ENCODE measurements at regions not wholly inside any gene's neighbourhood (a gene's known extent, or its start where the extent isn't known, plus 50 kb on each side); places are given as distances from the start of the nearest gene placed in this dataset.

DNA sequence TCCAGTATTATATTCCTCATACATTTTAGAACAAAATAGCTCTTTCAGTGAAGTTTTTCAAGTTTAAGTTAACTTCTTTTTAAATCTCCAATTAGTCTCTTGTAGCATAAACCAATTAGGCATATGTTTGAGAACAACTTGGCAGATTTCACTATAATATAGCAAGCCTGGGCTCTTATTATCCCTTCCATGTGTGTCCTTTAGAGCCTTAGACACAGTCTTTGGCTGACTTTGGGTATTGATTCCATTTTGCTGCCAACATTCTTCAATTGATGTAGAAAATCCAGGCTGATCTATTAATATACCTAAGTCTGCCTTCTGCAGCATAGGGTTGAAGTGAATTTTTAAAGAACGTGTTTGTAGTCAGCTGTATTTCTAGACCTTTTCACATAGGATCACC is 179.1 kb upstream of the RPRM start:
- Histone ChIP-seq H3K9ac (ENCODE audit: low read length) (no peak overlapping the region), H3K79me2 (replicated peaks; ENCODE audit: insufficient read depth, low read length) (no peaks in the 10 kb centered on the region), H2AFZ (ENCODE audit: low read depth, low read length) (no peak overlapping the region), H3K27ac (ENCODE audit: low read length) (no peak overlapping the region), H3K36me3 (ENCODE audit: insufficient read depth, low read length) (no peaks in the 10 kb centered on the region), H3F3A (ENCODE audit: insufficient read depth, low read length, poor library complexity, severe bottlenecking) (no peaks in the 10 kb centered on the region), H3K4me3 (ENCODE audit: low read length) (no peak overlapping the region), H3K9me3 (ENCODE audit: low read length) (no peaks in the 10 kb centered on the region), H3K4me2 (ENCODE audit: low read length) (no peak overlapping the region), H3K9me2 (ENCODE audit: insufficient read depth, low read length) (no peaks in the 10 kb centered on the region), H4K20me1 (ENCODE audit: insufficient read depth) (no peaks in the 10 kb centered on the region), H3K27me3 (ENCODE audit: insufficient read depth, low read depth, low read length) (no peaks in the 10 kb centered on the region)
- TF ChIP-seq, protein P1, sequence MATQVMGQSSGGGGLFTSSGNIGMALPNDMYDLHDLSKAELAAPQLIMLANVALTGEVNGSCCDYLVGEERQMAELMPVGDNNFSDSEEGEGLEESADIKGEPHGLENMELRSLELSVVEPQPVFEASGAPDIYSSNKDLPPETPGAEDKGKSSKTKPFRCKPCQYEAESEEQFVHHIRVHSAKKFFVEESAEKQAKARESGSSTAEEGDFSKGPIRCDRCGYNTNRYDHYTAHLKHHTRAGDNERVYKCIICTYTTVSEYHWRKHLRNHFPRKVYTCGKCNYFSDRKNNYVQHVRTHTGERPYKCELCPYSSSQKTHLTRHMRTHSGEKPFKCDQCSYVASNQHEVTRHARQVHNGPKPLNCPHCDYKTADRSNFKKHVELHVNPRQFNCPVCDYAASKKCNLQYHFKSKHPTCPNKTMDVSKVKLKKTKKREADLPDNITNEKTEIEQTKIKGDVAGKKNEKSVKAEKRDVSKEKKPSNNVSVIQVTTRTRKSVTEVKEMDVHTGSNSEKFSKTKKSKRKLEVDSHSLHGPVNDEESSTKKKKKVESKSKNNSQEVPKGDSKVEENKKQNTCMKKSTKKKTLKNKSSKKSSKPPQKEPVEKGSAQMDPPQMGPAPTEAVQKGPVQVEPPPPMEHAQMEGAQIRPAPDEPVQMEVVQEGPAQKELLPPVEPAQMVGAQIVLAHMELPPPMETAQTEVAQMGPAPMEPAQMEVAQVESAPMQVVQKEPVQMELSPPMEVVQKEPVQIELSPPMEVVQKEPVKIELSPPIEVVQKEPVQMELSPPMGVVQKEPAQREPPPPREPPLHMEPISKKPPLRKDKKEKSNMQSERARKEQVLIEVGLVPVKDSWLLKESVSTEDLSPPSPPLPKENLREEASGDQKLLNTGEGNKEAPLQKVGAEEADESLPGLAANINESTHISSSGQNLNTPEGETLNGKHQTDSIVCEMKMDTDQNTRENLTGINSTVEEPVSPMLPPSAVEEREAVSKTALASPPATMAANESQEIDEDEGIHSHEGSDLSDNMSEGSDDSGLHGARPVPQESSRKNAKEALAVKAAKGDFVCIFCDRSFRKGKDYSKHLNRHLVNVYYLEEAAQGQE (IDR thresholded peaks at IDR 0.05; ENCODE audit: borderline replicate concordance) = no peak
- TF ChIP-seq RAD21 (conservative IDR thresholded peaks at IDR 0.05) (no peak), EZH2 (IDR thresholded peaks at IDR 0.05; ENCODE audit: borderline replicate concordance, insufficient read depth, low read length, poor library complexity, severe bottlenecking) (no peak), MXI1 (conservative IDR thresholded peaks at IDR 0.05; ENCODE audit: poor library complexity, severe bottlenecking) (no peak), POLR2AphosphoS5 (IDR thresholded peaks at IDR 0.05) (no peak), TAF1 (IDR thresholded peaks at IDR 0.05; ENCODE audit: low read depth) (no peak), EP300 (conservative IDR thresholded peaks at IDR 0.05; ENCODE audit: poor library complexity, severe bottlenecking) (no peak), SMC3 (conservative IDR thresholded peaks at IDR 0.05; ENCODE audit: poor library complexity) (no peak)
- TF ChIP-seq, protein P2, sequence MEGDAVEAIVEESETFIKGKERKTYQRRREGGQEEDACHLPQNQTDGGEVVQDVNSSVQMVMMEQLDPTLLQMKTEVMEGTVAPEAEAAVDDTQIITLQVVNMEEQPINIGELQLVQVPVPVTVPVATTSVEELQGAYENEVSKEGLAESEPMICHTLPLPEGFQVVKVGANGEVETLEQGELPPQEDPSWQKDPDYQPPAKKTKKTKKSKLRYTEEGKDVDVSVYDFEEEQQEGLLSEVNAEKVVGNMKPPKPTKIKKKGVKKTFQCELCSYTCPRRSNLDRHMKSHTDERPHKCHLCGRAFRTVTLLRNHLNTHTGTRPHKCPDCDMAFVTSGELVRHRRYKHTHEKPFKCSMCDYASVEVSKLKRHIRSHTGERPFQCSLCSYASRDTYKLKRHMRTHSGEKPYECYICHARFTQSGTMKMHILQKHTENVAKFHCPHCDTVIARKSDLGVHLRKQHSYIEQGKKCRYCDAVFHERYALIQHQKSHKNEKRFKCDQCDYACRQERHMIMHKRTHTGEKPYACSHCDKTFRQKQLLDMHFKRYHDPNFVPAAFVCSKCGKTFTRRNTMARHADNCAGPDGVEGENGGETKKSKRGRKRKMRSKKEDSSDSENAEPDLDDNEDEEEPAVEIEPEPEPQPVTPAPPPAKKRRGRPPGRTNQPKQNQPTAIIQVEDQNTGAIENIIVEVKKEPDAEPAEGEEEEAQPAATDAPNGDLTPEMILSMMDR (IDR thresholded peaks at IDR 0.05; ENCODE audit: poor library complexity, severe bottlenecking) = no peak

DNA sequence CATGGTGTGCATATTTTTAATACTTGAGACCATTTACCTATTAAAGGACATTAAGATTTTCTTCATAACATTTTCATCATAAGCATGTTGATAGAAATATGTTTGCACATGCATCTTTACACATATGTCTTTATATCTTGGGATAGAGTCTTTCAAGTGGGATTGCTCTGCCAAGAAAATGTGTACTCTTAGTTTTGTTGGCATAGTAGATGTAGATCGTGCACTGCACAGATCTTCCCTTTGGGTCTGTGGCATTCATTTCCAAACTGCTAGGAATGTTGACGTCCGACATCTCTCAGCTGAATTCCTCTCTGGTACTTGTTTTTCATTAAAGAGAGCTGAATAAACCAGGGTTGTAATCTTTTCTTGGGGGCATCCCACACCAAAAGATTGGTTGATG is 183.2 kb upstream of the RPRM start:
- no peaks in the 10 kb centered on the region for H3K9me3 ChIP-seq (ENCODE audit: low read length)
- H3K9me2 ChIP-seq (ENCODE audit: insufficient read depth, low read length) = no peaks in the 10 kb centered on the region
- H4K20me1 ChIP-seq (ENCODE audit: insufficient read depth) = no peaks in the 10 kb centered on the region
- no peaks in the 10 kb centered on the region for H3F3A ChIP-seq (ENCODE audit: insufficient read depth, low read length, poor library complexity, severe bottlenecking)
- H2AFZ ChIP-seq (ENCODE audit: low read depth, low read length) = no peak overlapping the region
- no peaks in the 10 kb centered on the region for H3K36me3 ChIP-seq (ENCODE audit: insufficient read depth, low read length)
- no peaks in the 10 kb centered on the region for H3K27me3 ChIP-seq (ENCODE audit: insufficient read depth, low read depth, low read length)
- no peak overlapping the region for H3K4me2 ChIP-seq (ENCODE audit: low read length)
- no peak overlapping the region for H3K9ac ChIP-seq (ENCODE audit: low read length)
- H3K4me3 ChIP-seq (ENCODE audit: low read length) = no peak overlapping the region
- TF ChIP-seq EZH2 (IDR thresholded peaks at IDR 0.05; ENCODE audit: borderline replicate concordance, insufficient read depth, low read length, poor library complexity, severe bottlenecking) = no peak
- no peak for TF ChIP-seq TAF1 (IDR thresholded peaks at IDR 0.05; ENCODE audit: low read depth)
- TF ChIP-seq SMC3 (conservative IDR thresholded peaks at IDR 0.05; ENCODE audit: poor library complexity) = no peak
- no peak for TF ChIP-seq POLR2AphosphoS5 (IDR thresholded peaks at IDR 0.05)
- TF ChIP-seq RAD21 (conservative IDR thresholded peaks at IDR 0.05) = no peak
- TF ChIP-seq, protein P2 (IDR thresholded peaks at IDR 0.05; ENCODE audit: poor library complexity, severe bottlenecking) = no peak
- no peak for TF ChIP-seq EP300 (conservative IDR thresholded peaks at IDR 0.05; ENCODE audit: poor library complexity, severe bottlenecking)
- H3K79me2 ChIP-seq (replicated peaks; ENCODE audit: insufficient read depth, low read length) = no peaks in the 10 kb centered on the region
- H3K27ac ChIP-seq (ENCODE audit: low read length) = no peak overlapping the region

Data from neural cell (in vitro differentiated cells).